Pulmonary artery endothelial cell (primary cell): ENCODE measurements at regions not wholly inside any gene's neighbourhood (a gene's known extent, or its start where the extent isn't known, plus 50 kb on each side); places are given as distances from the start of the nearest gene placed in this dataset.

ENCODE experiments used
- DNase-seq: peaks from one replicate; pipeline ENCODE4 v3.0.0-alpha.2; 2011; ENCODE audit warnings: low read depth, low spot score

DNA sequence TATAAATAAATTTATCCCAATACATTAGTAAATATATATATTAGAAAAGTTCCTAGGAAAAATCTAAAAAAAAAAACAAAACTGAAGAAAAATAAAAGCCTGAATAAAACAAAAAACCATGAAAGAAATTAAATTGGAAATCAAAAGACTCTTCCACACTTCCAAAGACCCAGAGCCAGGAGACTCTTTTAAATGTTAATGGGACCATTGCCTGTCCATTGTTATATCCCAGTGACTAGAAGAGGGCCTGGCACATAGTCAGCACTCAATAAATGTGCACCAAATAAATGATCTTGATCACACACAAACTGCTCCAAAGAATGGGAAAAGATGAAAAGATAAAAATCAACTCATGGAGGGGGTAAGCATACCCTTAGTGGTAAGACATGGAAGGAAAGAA lies 51.3 kb upstream of the CLDN18 start:
- no peak for DNase-seq
